GM18519 (cell line): ENCODE measurements at regions not wholly inside any gene's neighbourhood (a gene's known extent, or its start where the extent isn't known, plus 50 kb on each side); places are given as distances from the start of the nearest gene placed in this dataset.
"Not testable (repeated sequence)": the region's sequence is repeated elsewhere in the genome, so short reads cannot be mapped to it uniquely, and the experiment has no call there.

Source experiments
- ATAC-seq: cut with Tn5 transposase; IDR thresholded peaks from one replicate; pipeline ENCODE4 v1.9.1; 2021; ENCODE audit warnings: mild to moderate bottlenecking, moderate library complexity; ENCODE audit not compliant: unreplicated experiment, low FRiP score

GRCh38 chr14:89575386-89576061 lies 158.5 kb upstream of the FOXN3 start:
- no peak for ATAC-seq

DNA sequence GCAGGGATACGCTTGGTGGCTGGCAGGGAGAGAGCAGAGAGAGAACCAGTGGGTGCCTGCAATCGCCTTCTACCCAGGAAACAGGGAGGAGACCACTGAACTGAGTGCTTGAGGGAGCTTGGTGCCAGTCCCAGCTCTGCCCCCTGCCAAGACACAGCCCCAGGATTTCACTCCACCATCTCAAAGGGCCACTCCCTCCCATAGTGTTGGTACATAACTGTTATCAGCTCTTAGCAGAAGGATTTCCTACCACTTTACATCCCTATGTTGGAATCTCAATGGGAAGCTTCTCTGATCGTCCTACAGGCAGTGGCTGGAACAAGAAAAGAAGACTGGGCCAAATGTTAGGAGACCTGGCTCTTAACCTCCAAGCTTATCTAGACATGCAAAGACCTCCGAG lies 157.4 kb upstream of the FOXN3 start:
- no peak for ATAC-seq

- ATAC-seq, result no peak
Measured at GRCh38 chr14:89573399-89573657, 156.3 kb upstream of the FOXN3 start.

DNA sequence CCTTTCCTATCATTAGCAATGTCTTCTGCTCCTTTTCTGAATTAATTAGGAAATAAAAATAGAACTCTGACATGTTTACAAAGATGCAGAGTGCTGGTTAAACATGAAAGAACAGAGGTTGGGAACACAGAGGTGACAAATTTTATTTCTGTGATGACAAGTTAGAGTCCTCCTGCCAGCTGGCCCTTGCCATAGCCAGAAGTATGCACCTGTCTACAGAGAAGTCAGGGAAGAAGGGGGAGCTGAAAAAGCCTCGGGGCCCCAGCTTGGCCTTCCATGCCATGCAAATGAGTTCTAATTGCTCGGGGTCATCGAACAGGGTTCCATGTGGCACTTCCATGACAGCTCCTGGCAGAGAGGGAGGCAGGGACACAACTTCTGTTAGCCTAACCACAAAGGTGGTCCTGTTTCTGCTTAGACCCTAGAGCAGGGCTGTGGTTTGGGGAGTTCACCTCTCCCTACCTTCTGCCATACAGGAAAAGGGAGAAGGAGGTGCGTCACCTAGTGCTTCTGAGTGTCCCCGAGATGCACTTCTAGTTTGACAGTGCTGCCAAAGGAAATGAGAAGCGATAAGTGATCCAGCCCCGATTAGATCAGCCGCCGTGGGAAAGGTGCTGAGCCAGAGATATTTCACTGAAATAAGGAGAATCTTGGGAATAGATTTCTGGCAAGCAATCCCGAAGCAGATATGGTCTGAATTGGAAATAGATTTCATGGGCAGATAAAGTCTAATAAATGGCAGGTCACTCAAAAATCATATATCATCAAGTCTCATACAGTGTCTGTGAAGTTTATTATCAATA lies 155.8 kb upstream of the FOXN3 start:
- ATAC-seq, result no peak

GRCh38 chr14:89571491-89571890 lies 154.5 kb upstream of the FOXN3 start:
- ATAC-seq, result no peak

DNA sequence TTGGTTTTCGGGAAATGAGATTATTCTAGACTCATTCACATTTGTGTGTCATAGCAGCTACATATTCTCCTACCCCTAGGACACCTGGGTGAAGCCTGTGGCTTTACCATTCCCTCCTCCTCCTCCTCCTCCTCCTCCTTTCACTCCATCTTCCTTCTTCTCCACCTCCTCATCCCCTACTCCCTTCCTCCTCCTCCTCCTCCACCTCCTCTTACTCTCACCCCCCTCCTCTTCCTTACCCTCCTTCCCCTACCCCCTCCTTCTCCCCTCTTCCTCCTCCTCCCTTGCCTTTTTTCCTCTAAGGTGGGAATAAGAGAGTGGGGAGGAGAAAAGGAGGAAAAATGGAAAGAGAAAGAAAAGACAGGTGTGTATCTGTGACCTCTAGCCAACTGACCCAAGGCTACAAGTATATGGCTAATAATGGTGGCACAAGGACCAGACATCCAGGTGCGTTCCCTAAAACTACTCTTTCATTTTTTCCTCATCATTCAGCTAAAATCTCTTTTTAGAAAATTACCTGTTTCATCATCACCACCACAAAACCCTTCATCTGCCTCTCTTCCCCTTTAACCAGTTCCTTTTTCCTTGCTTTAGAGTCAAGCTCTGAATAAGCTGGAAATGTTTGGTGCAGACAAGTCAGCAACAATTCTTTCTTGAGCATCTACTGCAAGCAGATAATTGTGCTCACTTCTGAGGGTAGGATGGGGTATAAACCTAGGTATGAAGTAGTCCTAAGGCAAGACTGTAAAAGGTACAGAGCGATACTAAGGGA lies 149.8 kb upstream of the FOXN3 start:
- no peak for ATAC-seq

GRCh38 chr14:89566180-89566579 lies 149.1 kb upstream of the FOXN3 start:
- no peak for ATAC-seq

DNA sequence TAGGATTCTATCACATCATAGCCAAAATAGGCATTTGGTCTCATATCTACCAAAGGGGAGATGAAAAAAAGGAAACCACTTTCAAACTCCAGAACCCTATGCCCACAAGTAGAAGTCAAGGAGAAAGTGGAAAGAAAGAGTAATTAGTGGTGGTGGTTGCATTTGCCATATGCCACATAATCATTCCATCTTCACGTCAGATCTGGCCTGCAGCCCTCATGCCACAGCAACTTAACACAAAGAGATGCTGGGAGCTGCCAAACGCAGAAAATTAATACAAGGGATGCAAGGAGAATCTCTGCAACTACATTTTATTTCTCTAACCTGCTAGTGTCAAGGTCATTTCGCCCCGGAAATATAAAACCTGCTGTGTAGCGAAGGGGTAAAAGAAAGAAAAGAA lies 148.6 kb upstream of the FOXN3 start:
- ATAC-seq, result no peak

GRCh38 chr14:89564989-89565388 lies 148.0 kb upstream of the FOXN3 start:
- ATAC-seq, result no peak

DNA sequence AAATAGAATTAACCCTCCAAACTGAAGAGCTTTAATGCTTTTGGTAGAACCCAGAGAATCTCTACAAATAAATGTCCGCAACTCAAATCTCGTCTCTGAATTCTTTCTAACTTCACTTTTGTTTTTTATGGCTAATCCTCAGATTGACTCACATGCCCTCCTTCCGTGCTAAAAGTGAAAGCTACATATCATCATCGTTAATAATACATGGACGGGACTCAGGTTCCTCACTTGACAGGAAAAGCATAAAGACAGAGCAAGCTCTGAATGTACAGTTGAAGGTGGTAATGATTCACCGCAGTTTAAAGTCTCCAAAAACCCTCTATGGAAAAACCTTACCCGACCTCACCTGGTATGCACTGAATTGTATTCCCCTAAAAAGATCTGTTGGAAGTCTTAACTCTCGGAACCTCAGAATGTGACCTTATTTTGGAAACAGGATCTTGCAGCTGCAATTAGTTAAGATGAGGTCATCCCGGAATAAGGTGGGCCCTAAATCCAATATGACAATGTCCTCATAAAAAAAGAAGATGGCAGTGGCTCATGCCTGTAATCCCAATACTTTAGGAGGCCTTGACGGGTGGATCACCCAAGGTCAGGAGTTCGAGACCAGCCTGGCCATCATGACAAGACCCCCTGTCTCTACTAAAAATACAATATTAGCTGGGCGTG lies 147.4 kb upstream of the FOXN3 start:
- no peak for ATAC-seq

- ATAC-seq, result no peak
Measured at GRCh38 chr14:89563471-89563870, 146.4 kb upstream of the FOXN3 start.

DNA sequence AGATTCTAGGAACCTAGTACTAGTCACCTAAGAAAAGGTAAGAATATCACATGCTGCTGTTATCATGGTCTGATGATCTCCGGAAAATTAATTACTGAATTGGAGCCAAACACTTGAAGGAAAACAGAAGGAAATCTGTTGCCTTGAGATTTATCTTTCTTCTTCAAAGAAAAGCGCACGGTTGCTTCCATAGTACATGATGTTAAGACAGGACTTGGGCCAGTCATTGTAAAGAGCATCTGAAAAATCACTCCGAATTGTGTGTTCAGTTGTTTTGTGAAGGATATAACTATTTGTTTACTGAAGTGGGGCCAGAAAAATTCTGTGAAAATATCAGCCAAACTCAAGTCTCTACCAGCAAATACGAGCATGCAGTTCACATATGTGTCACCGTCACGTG lies 134.9 kb upstream of the FOXN3 start:
- no peak for ATAC-seq

DNA sequence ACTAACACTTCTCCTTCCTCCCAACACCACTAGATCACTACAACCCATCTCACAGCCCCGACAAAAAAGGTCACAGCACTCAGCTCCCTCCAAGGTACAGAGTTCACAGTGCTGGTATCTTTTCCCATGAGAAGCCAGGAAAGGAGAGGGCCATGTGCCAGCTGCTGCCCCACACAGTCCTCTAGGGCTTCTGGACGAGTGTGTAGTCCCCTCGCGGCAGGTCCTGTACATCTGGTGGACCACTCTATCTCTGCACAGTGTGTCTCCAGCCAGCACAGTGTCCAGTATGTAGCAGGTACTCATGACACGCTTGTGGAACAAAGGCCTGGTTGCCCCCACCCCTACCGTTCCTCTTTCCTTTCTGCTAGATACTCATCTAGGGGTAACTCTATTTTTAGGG lies 134.4 kb upstream of the FOXN3 start:
- ATAC-seq, result no peak

DNA sequence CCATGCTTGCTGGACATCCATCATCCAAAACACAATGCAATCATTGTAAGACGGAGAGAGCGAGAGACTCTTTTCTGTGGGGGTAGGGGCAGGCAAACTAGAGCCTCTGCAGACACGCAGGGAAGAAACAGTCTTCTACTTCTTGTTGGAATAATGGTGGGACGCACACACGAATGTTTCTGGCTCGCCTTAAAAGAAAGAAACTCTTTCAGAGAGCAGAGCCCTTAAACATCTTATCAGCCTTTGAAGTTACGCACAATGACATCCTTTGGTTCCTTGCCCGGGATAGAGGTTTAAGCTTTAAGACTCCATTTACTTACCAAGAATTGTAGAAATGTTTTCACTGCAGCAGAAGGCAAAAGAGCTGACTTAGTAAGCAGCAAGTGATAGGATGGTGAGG lies 133.8 kb upstream of the FOXN3 start:
- no peak for ATAC-seq

- no peak for ATAC-seq
Measured at GRCh38 chr14:89549381-89550125, 132.5 kb upstream of the FOXN3 start.

DNA sequence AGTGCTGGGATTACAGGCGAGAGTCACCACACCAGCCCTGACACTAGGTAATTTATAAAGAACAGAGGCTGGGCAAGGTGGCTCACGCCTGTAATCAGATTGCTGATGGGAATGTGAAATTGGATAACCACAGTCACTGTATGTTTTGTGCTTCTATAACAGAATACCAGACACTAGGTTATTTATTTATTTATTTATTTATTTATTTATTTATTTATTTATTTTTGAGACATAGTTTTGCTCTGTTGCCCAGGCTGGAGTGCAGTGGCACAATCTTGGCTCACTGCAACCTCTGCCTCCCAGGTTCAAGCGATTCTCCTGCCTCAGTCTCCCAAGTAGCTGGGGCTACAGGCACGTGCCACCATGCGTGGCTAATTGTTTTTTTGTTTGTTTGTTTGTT lies 130.0 kb upstream of the FOXN3 start:
- not testable (repeated sequence) for ATAC-seq

DNA sequence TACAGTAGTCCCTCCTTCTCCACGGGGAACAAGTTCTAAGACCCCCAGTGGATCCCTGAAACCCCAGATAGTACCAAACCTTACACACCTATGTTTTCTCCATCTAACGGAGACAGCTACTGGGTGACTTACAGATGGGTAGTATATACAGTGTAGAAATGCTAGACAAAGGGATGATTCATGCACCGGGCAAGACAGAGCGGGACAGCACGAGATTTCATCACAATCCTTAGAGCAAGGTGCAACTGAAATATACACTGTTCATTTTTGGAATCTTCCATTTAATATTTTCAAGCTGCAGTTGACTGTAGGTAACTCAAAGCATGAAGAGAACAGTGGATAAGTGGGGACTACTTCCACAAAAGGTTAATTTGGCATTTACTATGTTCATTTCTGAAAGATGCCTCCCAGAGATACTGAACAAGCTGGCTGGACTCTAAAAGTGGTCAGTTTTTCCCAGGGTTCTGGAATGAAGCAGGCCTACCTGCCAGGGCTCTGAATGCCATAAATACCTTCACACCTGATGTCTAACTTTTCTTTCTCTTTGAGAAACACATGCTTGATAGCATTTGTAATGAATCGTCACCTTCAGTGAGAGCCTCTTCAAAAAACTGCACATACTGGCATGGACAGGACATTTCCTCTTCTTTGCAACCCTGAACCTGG lies 127.7 kb upstream of the FOXN3 start:
- no peak for ATAC-seq

DNA sequence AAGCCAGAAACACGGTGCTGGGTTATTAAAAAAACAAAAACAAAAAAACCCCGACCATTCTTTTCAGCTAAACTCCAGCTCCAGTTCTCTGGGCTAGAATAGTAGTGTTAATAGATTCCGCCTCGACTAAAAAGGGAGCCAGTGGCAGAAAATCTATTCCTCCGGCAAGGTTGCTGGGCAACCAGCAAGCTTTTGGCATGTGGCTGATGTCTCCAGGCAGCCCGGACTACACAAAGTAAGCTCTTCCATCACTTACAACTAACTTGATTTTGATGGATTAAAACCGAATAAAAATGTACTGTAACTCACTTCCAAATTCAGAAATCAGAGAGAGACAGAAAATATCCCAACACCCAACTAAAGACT lies 126.4 kb upstream of the FOXN3 start:
- no peak for ATAC-seq

GRCh38 chr14:89542786-89543424 lies 125.9 kb upstream of the FOXN3 start:
- ATAC-seq, result no peak
